Gastroesophageal sphincter (tissue), 3 donors: ENCODE measurements at regions not wholly inside any gene's neighbourhood (a gene's known extent, or its start where the extent isn't known, plus 50 kb on each side); places are given as distances from the start of the nearest gene placed in this dataset.
"Not testable (repeated sequence)": the region's sequence is repeated elsewhere in the genome, so short reads cannot be mapped to it uniquely, and the experiment has no call there.

Experiments
- POLR2A ChIP-seq, 2 donors: fragments of 450-650 bp; IDR thresholded peaks; one replicate each; pipeline ENCODE4 v1.6.1; 2017; ENCODE audit warnings: antibody characterized with exemption in 2 of 2, mild to moderate bottlenecking in 2 of 2, moderate library complexity in 1 of 2
- TF ChIP-seq, protein P1 (sequence below), 4 experiments: fragments of 200-600 bp in 2 of 4; fragments of 450-650 bp in 2 of 4; sonication (generic) in 1 of 4; IDR thresholded peaks; one replicate each; pipeline ENCODE4 v1.5.1; 2017 to 2019; ENCODE audit warnings: antibody characterized with exemption in 4 of 4, mild to moderate bottlenecking in 2 of 4, moderate library complexity in 2 of 4

DNA sequence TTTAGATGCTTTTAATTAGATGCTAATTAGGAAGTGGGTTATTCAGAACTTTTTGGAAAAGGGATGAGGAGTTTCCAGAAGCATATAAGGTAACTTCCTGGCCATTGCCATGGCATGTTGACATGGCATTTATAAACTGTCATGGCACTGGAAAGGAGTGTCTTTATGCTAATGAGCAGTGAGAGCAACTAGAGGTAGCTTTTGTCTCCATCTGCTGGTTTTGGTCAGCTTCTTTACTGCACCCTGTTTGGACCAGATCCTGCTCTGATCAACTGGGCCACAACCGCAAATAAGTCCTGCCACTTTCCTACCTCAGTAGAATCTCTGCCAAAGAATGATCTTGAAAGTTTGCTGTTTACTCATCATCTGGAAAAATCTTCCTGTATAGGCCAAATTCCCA lies 193.6 kb downstream of the FAM72C start:
- not testable (repeated sequence) for TF ChIP-seq POLR2A (IDR thresholded peaks at IDR 0.05)
- TF ChIP-seq, protein P1, sequence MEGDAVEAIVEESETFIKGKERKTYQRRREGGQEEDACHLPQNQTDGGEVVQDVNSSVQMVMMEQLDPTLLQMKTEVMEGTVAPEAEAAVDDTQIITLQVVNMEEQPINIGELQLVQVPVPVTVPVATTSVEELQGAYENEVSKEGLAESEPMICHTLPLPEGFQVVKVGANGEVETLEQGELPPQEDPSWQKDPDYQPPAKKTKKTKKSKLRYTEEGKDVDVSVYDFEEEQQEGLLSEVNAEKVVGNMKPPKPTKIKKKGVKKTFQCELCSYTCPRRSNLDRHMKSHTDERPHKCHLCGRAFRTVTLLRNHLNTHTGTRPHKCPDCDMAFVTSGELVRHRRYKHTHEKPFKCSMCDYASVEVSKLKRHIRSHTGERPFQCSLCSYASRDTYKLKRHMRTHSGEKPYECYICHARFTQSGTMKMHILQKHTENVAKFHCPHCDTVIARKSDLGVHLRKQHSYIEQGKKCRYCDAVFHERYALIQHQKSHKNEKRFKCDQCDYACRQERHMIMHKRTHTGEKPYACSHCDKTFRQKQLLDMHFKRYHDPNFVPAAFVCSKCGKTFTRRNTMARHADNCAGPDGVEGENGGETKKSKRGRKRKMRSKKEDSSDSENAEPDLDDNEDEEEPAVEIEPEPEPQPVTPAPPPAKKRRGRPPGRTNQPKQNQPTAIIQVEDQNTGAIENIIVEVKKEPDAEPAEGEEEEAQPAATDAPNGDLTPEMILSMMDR (IDR thresholded peaks at IDR 0.05) = not testable (repeated sequence)
